ENCODE measurements at regions not wholly inside any gene's neighbourhood (a gene's known extent, or its start where the extent isn't known, plus 50 kb on each side); places are given as distances from the start of the nearest gene placed in this dataset.

GRCh38 chr12:59282999-59283398 lies 312.8 kb upstream of the SLC16A7 start:
- TF ChIP-seq, protein P1, sequence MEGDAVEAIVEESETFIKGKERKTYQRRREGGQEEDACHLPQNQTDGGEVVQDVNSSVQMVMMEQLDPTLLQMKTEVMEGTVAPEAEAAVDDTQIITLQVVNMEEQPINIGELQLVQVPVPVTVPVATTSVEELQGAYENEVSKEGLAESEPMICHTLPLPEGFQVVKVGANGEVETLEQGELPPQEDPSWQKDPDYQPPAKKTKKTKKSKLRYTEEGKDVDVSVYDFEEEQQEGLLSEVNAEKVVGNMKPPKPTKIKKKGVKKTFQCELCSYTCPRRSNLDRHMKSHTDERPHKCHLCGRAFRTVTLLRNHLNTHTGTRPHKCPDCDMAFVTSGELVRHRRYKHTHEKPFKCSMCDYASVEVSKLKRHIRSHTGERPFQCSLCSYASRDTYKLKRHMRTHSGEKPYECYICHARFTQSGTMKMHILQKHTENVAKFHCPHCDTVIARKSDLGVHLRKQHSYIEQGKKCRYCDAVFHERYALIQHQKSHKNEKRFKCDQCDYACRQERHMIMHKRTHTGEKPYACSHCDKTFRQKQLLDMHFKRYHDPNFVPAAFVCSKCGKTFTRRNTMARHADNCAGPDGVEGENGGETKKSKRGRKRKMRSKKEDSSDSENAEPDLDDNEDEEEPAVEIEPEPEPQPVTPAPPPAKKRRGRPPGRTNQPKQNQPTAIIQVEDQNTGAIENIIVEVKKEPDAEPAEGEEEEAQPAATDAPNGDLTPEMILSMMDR (IDR thresholded peaks at IDR 0.05) = no peak
- TF ChIP-seq POLR2AphosphoS5 (IDR thresholded peaks at IDR 0.05) (no peak), POLR2A (IDR thresholded peaks at IDR 0.05) (no peak), EP300 (IDR thresholded peaks at IDR 0.05) (no peak)

Measured in stomach (tissue), 4 donors.